Activated CD4-positive, alpha-beta T cell treated with anti-CD3 and anti-CD28 coated beads for 24 hours (primary cell): ENCODE measurements at regions not wholly inside any gene's neighbourhood (a gene's known extent, or its start where the extent isn't known, plus 50 kb on each side); places are given as distances from the start of the nearest gene placed in this dataset.
"Not testable (repeated sequence)": the region's sequence is repeated elsewhere in the genome, so short reads cannot be mapped to it uniquely, and the experiment has no call there.

Experiments used
- DNase-seq, 2 donors: peaks; one replicate each; pipeline ENCODE4 v3.0.0-alpha.2; 2020; ENCODE audit warnings: low read depth in 2 of 2

- DNase-seq = no peak
Measured at GRCh38 chr10:109412353-109412752, 511.0 kb downstream of the XPNPEP1 start.

- no peak for DNase-seq
Measured at GRCh38 chr10:109411917-109412316, 511.4 kb downstream of the XPNPEP1 start.

- DNase-seq = no peak
Measured at GRCh38 chr10:109405338-109405737, 518.0 kb downstream of the XPNPEP1 start.

- DNase-seq = no peak
Measured at GRCh38 chr10:109403551-109403950, 519.8 kb downstream of the XPNPEP1 start.

GRCh38 chr10:109393425-109393824 is 529.9 kb downstream of the XPNPEP1 start:
- DNase-seq = no peak

GRCh38 chr10:109386921-109387320 is 536.4 kb downstream of the XPNPEP1 start:
- no peak for DNase-seq

GRCh38 chr10:109386101-109386500 is 537.2 kb downstream of the XPNPEP1 start:
- no peak for DNase-seq

- DNase-seq = no peak
Measured at GRCh38 chr10:109379186-109379585, 544.1 kb downstream of the XPNPEP1 start.

GRCh38 chr10:109374215-109374614 is 549.1 kb downstream of the XPNPEP1 start:
- no peak for DNase-seq

- DNase-seq = no peak
Measured at GRCh38 chr10:109359316-109359715, 564.0 kb downstream of the XPNPEP1 start.

GRCh38 chr10:109358325-109358724 is 565.0 kb downstream of the XPNPEP1 start:
- DNase-seq = no peak

GRCh38 chr10:109348324-109348723 is 575.0 kb downstream of the XPNPEP1 start:
- DNase-seq = no peak

GRCh38 chr10:109343293-109343692 is 580.0 kb downstream of the XPNPEP1 start:
- DNase-seq = no peak

- no peak for DNase-seq
Measured at GRCh38 chr10:109341986-109342385, 581.3 kb downstream of the XPNPEP1 start.

- DNase-seq = no peak
Measured at GRCh38 chr10:109328001-109328400, 595.3 kb downstream of the XPNPEP1 start.

GRCh38 chr10:109327266-109327665 is 596.0 kb downstream of the XPNPEP1 start:
- DNase-seq = no peak

- no peak for DNase-seq
Measured at GRCh38 chr10:109324721-109325120, 598.6 kb downstream of the XPNPEP1 start.

GRCh38 chr10:109317746-109318366 is 605.5 kb downstream of the XPNPEP1 start:
- no peak for DNase-seq

GRCh38 chr10:109314016-109314415 is 609.3 kb downstream of the XPNPEP1 start:
- not testable (repeated sequence) for DNase-seq

GRCh38 chr10:109312555-109312954 is 610.8 kb downstream of the XPNPEP1 start:
- DNase-seq = not testable (repeated sequence)

GRCh38 chr10:109308971-109309370 is 614.3 kb downstream of the XPNPEP1 start:
- DNase-seq = no peak

- not testable (repeated sequence) for DNase-seq
Measured at GRCh38 chr10:109307102-109307501, 616.2 kb downstream of the XPNPEP1 start.

- no peak for DNase-seq
Measured at GRCh38 chr10:109306698-109307097, 616.6 kb downstream of the XPNPEP1 start.

- no peak for DNase-seq
Measured at GRCh38 chr10:109287858-109288257, 635.5 kb downstream of the XPNPEP1 start.
